ENCODE measurements at regions not wholly inside any gene's neighbourhood (a gene's known extent, or its start where the extent isn't known, plus 50 kb on each side); places are given as distances from the start of the nearest gene placed in this dataset.
"Not testable (repeated sequence)": the region's sequence is repeated elsewhere in the genome, so short reads cannot be mapped to it uniquely, and the experiment has no call there.

DNA sequence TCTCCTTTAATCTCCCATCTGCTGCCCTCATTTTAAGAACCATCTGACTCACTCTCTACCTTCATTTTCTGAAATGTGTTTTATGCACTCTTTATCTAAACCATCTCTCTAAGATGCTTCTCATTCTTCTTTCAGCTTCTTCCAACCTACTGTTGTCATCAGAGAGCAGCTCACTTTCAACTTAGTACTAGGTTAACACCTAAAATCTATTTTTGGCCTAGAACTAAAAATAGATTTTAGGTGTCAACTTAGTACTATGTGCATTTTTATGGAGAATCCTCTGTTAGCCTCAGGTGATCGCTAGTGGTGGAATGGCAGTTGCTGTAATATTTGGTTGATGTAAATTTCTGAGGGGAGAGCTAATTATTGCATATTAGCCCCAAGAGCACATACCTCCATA, 277.1 kb downstream of the KCNJ2 start:
- ATAC-seq (no peak), DNase-seq (no peak)
- Histone ChIP-seq H3K4me1 (no peaks in the 10 kb centered on the region), H3K9me3 (no peaks in the 10 kb centered on the region), H3K27me3 (ENCODE audit: low read depth) (no peaks in the 10 kb centered on the region), H3K4me3 (no peak overlapping the region), H3K36me3 (no peaks in the 10 kb centered on the region), H3K27ac (no peak overlapping the region)
- TF ChIP-seq, protein P1, sequence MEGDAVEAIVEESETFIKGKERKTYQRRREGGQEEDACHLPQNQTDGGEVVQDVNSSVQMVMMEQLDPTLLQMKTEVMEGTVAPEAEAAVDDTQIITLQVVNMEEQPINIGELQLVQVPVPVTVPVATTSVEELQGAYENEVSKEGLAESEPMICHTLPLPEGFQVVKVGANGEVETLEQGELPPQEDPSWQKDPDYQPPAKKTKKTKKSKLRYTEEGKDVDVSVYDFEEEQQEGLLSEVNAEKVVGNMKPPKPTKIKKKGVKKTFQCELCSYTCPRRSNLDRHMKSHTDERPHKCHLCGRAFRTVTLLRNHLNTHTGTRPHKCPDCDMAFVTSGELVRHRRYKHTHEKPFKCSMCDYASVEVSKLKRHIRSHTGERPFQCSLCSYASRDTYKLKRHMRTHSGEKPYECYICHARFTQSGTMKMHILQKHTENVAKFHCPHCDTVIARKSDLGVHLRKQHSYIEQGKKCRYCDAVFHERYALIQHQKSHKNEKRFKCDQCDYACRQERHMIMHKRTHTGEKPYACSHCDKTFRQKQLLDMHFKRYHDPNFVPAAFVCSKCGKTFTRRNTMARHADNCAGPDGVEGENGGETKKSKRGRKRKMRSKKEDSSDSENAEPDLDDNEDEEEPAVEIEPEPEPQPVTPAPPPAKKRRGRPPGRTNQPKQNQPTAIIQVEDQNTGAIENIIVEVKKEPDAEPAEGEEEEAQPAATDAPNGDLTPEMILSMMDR (IDR thresholded peaks at IDR 0.05), result no peak
- intact Hi-C loops (cut with DNase I), result no loop called here

DNA sequence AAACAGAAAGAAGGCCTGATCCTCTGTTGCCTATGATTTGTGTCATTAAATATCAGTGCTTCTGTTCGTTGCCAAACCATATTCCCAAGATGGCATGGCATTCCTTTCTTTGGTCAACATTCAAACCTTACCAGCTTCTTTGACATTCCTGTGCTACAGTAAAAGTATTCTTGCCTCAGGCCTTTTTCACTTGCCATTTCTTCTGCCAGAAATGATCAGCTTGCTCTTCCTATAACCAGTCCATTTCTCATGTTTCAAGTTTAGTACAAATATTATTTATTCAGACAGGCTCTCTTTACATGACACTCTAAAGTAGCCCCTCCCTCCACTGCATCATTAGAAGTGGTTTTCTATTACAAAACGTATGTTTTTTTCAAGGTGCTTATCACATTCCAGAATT, 278.3 kb downstream of the KCNJ2 start:
- TF ChIP-seq, protein P1 (IDR thresholded peaks at IDR 0.05), result no peak
- Histone ChIP-seq H3K27ac (no peak overlapping the region), H3K27me3 (ENCODE audit: low read depth) (no peaks in the 10 kb centered on the region), H3K9me3 (no peaks in the 10 kb centered on the region), H3K36me3 (no peaks in the 10 kb centered on the region), H3K4me3 (no peak overlapping the region), H3K4me1 (no peaks in the 10 kb centered on the region)
- intact Hi-C loops (cut with DNase I), result no loop called here
- ATAC-seq (no peak), DNase-seq (no peak)

DNA sequence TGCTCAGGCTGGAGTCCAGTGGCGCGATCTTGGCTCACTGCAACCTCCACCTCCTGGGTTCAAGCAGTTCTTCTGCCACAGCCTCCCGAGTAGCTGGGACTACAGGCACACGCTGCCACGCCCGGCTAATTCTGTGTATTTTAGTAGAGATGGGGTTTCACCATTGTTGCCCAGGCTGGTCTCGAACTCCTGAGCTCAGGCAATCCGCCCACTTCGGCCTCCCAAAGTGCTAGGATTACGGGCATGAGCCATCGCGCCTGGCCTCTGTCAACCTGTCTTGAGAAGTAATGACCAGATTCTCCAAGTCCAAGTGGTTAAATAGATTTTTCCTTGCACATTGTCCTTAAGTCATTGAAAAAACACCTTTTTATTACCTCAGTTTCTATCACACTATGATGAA, 283.7 kb downstream of the KCNJ2 start:
- H3K9me3 ChIP-seq; H3K27me3 ChIP-seq (ENCODE audit: low read depth); H3K36me3 ChIP-seq; DNase-seq; H3K4me1 ChIP-seq; intact Hi-C loops (cut with DNase I); H3K4me3 ChIP-seq; H3K27ac ChIP-seq; ATAC-seq: not testable (repeated sequence)

DNA sequence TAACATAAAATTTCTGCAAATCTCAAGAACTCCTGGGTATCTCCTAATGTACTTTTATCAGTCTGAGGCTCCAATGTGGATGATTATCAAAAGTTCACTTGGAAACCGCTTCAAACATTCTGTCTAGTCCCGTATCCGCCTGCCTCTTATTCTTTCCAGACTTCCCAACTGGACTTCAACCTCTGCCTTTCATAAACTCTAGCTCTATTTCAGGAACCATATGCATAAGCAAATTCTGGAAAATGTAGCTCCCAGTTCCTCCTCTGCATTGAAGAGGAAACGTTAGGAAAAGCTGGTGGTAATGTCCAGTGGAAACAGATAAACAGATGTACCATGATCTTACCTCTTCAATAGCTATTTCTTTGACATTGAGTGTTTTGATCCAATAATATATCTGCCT, 285.0 kb downstream of the KCNJ2 start:
- intact Hi-C loops (cut with DNase I), result no loop called here
- no peak overlapping the region for H3K27ac ChIP-seq
- no peak for ATAC-seq
- H3K27me3 ChIP-seq (ENCODE audit: low read depth), result no peaks in the 10 kb centered on the region
- no peak for DNase-seq
- no peaks in the 10 kb centered on the region for H3K36me3 ChIP-seq
- H3K4me3 ChIP-seq, result no peak overlapping the region
- H3K9me3 ChIP-seq, result no peaks in the 10 kb centered on the region
- H3K4me1 ChIP-seq, result no peaks in the 10 kb centered on the region
- TF ChIP-seq, protein P1 (IDR thresholded peaks at IDR 0.05), result no peak

DNA sequence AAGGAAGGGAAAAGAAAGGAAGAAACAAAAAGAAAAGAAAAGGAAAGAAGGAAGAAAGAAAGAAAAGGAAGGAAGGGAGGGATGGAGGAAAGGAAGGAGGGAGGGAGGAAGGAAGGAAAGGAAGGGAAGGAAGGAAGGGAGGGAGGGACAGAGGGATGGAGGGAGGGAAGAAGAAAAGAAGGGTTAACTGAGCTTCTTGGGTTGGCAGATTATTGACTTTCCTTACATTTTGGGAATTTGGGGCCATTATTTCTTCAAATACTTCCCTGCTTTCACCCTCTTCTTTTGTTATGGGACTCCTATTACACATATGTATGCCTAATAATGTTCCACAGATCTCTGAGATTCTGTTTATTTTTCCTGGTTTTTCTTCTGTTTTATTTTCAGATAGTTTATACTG, 285.6 kb downstream of the KCNJ2 start:
- no peak overlapping the region for H3K27ac ChIP-seq
- no peak for DNase-seq
- TF ChIP-seq, protein P1 (IDR thresholded peaks at IDR 0.05), result no peak
- H3K9me3 ChIP-seq, result no peaks in the 10 kb centered on the region
- no peaks in the 10 kb centered on the region for H3K4me1 ChIP-seq
- no peak for ATAC-seq
- intact Hi-C loops (cut with DNase I), result no loop called here
- no peaks in the 10 kb centered on the region for H3K36me3 ChIP-seq
- no peaks in the 10 kb centered on the region for H3K27me3 ChIP-seq (ENCODE audit: low read depth)
- H3K4me3 ChIP-seq, result no peak overlapping the region

DNA sequence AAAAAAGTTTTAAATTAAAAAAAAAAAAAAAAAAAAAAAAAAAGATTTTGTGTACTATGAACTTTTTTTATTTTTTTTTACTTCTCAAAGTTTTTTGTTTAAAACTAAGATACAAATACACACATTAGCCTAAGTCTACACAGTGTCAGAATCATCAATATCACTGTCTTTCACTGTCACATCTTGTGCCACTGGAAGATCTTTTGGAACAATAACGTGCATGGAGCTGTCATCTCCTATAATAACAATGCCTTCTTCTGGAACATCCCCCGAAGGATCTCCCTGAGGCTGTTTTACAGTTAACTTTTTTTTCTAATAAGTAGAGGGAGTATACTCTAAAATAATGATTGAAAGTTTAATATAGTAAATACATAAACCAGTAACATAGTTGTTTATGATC, 295.7 kb downstream of the KCNJ2 start:
- Histone ChIP-seq H3K27ac (no peak overlapping the region), H3K36me3 (no peaks in the 10 kb centered on the region), H3K27me3 (ENCODE audit: low read depth) (no peaks in the 10 kb centered on the region), H3K4me3 (no peak overlapping the region), H3K9me3 (no peaks in the 10 kb centered on the region), H3K4me1 (no peaks in the 10 kb centered on the region)
- DNase-seq (no peak), ATAC-seq (no peak)
- intact Hi-C loops (cut with DNase I), result no loop called here
- TF ChIP-seq, protein P1 (IDR thresholded peaks at IDR 0.05), result no peak

Measured in lower lobe of right lung (tissue), 2 donors.